Astrocyte (in vitro differentiated cells and primary cell): ENCODE measurements at regions not wholly inside any gene's neighbourhood (a gene's known extent, or its start where the extent isn't known, plus 50 kb on each side); places are given as distances from the start of the nearest gene placed in this dataset.

Experiments used
- DNase-seq: peaks from one replicate; pipeline ENCODE4 v3.0.0-alpha.2; 2010; ENCODE audit warnings: low read depth
- FAIRE-seq: peaks from 2 replicates; lab custom pipeline; 2011; peaks lifted over from hg19 to GRCh38; lab: Jason Lieb, UNC
- H2AFZ ChIP-seq: 2 replicates; pipeline ENCODE4 v1.6.0; 2012; ENCODE audit warnings: low read depth, low read length, inconsistent platforms
- H3K27ac ChIP-seq: 2 replicates; pipeline ENCODE4 v1.5.1; 2011; ENCODE audit warnings: low read depth, low read length, inconsistent platforms
- H3K27me3 ChIP-seq: 2 replicates; pipeline ENCODE4 v1.6.0; 2011; ENCODE audit warnings: low read length, inconsistent platforms; ENCODE audit not compliant: insufficient read depth
- H3K36me3 ChIP-seq: 2 replicates; pipeline ENCODE4 v1.5.1; 2011; ENCODE audit warnings: low read length, inconsistent platforms; ENCODE audit not compliant: insufficient read depth
- H3K4me1 ChIP-seq: 2 replicates; pipeline ENCODE4 v1.5.1; 2011; ENCODE audit warnings: low read length, inconsistent platforms; ENCODE audit not compliant: insufficient read depth
- H3K4me2 ChIP-seq: 2 replicates; pipeline ENCODE4 v1.6.0; 2012; ENCODE audit warnings: low read length, inconsistent platforms
- H3K4me3 ChIP-seq: 2 replicates; pipeline ENCODE4 v1.5.1; 2011; ENCODE audit warnings: low read depth, mild to moderate bottlenecking, low read length, inconsistent platforms; ENCODE audit not compliant: insufficient read depth
- H3K79me2 ChIP-seq: 2 replicates; pipeline ENCODE4 v1.6.0; 2012; ENCODE audit warnings: mild to moderate bottlenecking, low read length, inconsistent platforms; ENCODE audit not compliant: insufficient read depth
- H3K9ac ChIP-seq: 2 replicates; pipeline ENCODE4 v1.6.0; 2012; ENCODE audit warnings: mild to moderate bottlenecking, low read length, inconsistent platforms
- H3K9me3 ChIP-seq: 2 replicates; pipeline ENCODE4 v1.5.1; 2012; ENCODE audit warnings: low read depth, mild to moderate bottlenecking, low read length, inconsistent platforms; ENCODE audit not compliant: insufficient read depth
- H4K20me1 ChIP-seq: 2 replicates; pipeline ENCODE4 v1.6.0; 2012; ENCODE audit warnings: low read length, inconsistent platforms; ENCODE audit not compliant: insufficient read depth
- H3K27ac Mint-ChIP-seq: one replicate; pipeline ENCODE4 v1.8.0; 2021; ENCODE audit warnings: mild to moderate bottlenecking, mixed read lengths; ENCODE audit not compliant: unreplicated experiment
- H3K27me3 Mint-ChIP-seq: one replicate; pipeline ENCODE4 v1.8.0; 2021; ENCODE audit warnings: low read depth, mixed read lengths; ENCODE audit not compliant: unreplicated experiment
- H3K36me3 Mint-ChIP-seq: one replicate; pipeline ENCODE4 v1.8.0; 2021; ENCODE audit warnings: low read depth, mixed read lengths; ENCODE audit not compliant: unreplicated experiment
- H3K4me1 Mint-ChIP-seq: one replicate; pipeline ENCODE4 v1.8.0; 2021; ENCODE audit warnings: low read depth, mixed read lengths; ENCODE audit not compliant: unreplicated experiment
- H3K4me3 Mint-ChIP-seq: one replicate; pipeline ENCODE4 v1.8.0; 2021; ENCODE audit warnings: mild to moderate bottlenecking, moderate library complexity, mixed read lengths; ENCODE audit not compliant: unreplicated experiment
- H3K9me3 Mint-ChIP-seq: one replicate; pipeline ENCODE4 v1.8.0; 2021; ENCODE audit warnings: mild to moderate bottlenecking, mixed read lengths; ENCODE audit not compliant: unreplicated experiment
- CTCF ChIP-seq: IDR thresholded peaks from 2 replicates; pipeline ENCODE4 v1.5.1; 2011; ENCODE audit warnings: low read depth, mild to moderate bottlenecking, inconsistent platforms, low read length, moderate library complexity; ENCODE audit not compliant: insufficient read depth
- EZH2 ChIP-seq: IDR thresholded peaks from 2 replicates; pipeline ENCODE4 v1.6.1; 2012; ENCODE audit warnings: mild to moderate bottlenecking, low read length, inconsistent platforms; ENCODE audit not compliant: insufficient read depth

DNA sequence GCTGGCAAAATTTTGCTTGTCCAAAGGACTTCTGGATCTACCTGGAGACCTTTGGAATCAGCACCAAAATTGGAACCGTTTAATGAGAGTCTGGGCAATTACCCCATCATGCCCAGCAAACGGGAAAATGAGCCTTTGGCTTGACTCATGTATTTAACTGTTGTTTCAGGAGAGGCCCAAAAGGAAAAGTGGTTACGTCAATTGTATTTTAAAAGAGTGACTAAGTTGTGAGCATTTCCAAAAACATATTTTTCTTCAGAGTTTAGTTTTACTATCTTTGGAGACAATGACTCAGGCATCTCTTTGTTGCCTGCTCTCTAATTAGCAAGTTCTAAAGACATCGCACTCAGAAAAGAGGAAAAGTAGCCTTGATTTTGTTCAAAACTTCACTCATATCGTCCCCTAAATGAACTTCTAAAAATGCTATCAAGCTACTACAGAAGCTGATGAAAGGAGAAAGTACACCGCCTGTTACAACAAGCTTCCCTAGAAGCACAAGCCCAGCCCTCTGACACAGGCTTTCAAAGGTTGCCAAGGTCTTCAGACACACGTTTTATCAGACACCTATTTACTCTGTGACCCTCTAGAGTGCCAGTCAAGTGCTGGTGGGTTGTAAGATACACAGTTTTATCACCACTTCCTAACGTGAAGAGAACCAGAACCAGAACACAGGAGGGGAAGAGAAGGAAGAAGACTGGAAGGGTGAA, 146.2 kb downstream of the TBX18 start:
- Histone ChIP-seq H3K4me1 (peaks cover 15% of the 10 kb centered on the region), H4K20me1 (no peaks in the 10 kb centered on the region), H3K9ac (peak overlapping the region; percentile 85), H3K79me2 (no peaks in the 10 kb centered on the region), H3K27ac (peak overlapping the region; percentile 99), H3K27me3 (no peaks in the 10 kb centered on the region), H3K4me3 (peak overlapping the region; percentile 37), H3K4me2 (peak overlapping the region; percentile 73), H3K9me3 (no peaks in the 10 kb centered on the region), H2AFZ (peak overlapping the region; percentile 52), H3K36me3 (no peaks in the 10 kb centered on the region)
- H3K36me3 Mint-ChIP-seq = no peaks in the 10 kb centered on the region
- peak; percentile 90 for DNase-seq
- peaks cover 7% of the 10 kb centered on the region for H3K9me3 Mint-ChIP-seq
- FAIRE-seq = peak; percentile 100
- H3K27ac Mint-ChIP-seq = peak overlapping the region; percentile 92
- no peak overlapping the region for H3K4me3 Mint-ChIP-seq
- no peaks in the 10 kb centered on the region for H3K27me3 Mint-ChIP-seq
- H3K4me1 Mint-ChIP-seq = peaks cover 16% of the 10 kb centered on the region
- TF ChIP-seq EZH2 (no peak), CTCF (no peak)

- no peak overlapping the region for H3K4me3 Mint-ChIP-seq
Observed at GRCh38 chr6:84615987-84616386, 148.4 kb downstream of the TBX18 start.

More at GRCh38 chr6:84615987-84616386, 148.4 kb downstream of the TBX18 start:
- Histone ChIP-seq H3K4me1 (peaks cover 15% of the 10 kb centered on the region), H2AFZ (no peak overlapping the region), H3K4me2 (no peak overlapping the region), H3K27ac (no peak overlapping the region), H4K20me1 (no peaks in the 10 kb centered on the region), H3K4me3 (no peak overlapping the region), H3K9ac (no peak overlapping the region), H3K36me3 (no peaks in the 10 kb centered on the region), H3K9me3 (no peaks in the 10 kb centered on the region), H3K79me2 (no peaks in the 10 kb centered on the region), H3K27me3 (no peaks in the 10 kb centered on the region)
- H3K4me1 Mint-ChIP-seq = peaks cover 16% of the 10 kb centered on the region
- H3K36me3 Mint-ChIP-seq = no peaks in the 10 kb centered on the region
- no peak for DNase-seq
- H3K9me3 Mint-ChIP-seq = no peaks in the 10 kb centered on the region
- no peak for TF ChIP-seq EZH2
- TF ChIP-seq CTCF = no peak
- peak; percentile 26 for FAIRE-seq
- H3K27me3 Mint-ChIP-seq = no peaks in the 10 kb centered on the region
- no peak overlapping the region for H3K27ac Mint-ChIP-seq
